ENCODE measurements at regions not wholly inside any gene's neighbourhood (a gene's known extent, or its start where the extent isn't known, plus 50 kb on each side); places are given as distances from the start of the nearest gene placed in this dataset.

GRCh38 chr5:9713959-9714586 lies 83.9 kb upstream of the TAS2R1 start:
- no peaks in the 10 kb centered on the region for H3K4me1 Mint-ChIP-seq
- peaks cover 2 to 17% (median 9%) of the 10 kb centered on the region in 6 donors for H3K9me3 Mint-ChIP-seq
- H3K36me3 Mint-ChIP-seq = no peaks in the 10 kb centered on the region
- H3K4me3 Mint-ChIP-seq = no peak overlapping the region
- H3K27ac Mint-ChIP-seq = no peak overlapping the region
- no peak for DNase-seq
- H3K27me3 Mint-ChIP-seq (ENCODE audit: low read depth in 3 of 3) = peaks cover 0 to 2% (median 0%) of the 10 kb centered on the region in 3 donors

GRCh38 chr5:9713356-9713755 lies 83.2 kb upstream of the TAS2R1 start:
- H3K4me1 Mint-ChIP-seq = no peaks in the 10 kb centered on the region
- no peak overlapping the region for H3K4me3 Mint-ChIP-seq
- no peaks in the 10 kb centered on the region for H3K36me3 Mint-ChIP-seq
- no peak overlapping the region for H3K27ac Mint-ChIP-seq
- H3K9me3 Mint-ChIP-seq = peaks cover 4 to 19% (median 10%) of the 10 kb centered on the region in 6 donors
- no peak for DNase-seq
- peaks cover 0 to 2% (median 0%) of the 10 kb centered on the region in 3 donors for H3K27me3 Mint-ChIP-seq (ENCODE audit: low read depth in 3 of 3)

- H3K4me1 Mint-ChIP-seq = no peaks in the 10 kb centered on the region
- DNase-seq = no peak
- H3K36me3 Mint-ChIP-seq = no peaks in the 10 kb centered on the region
- peaks cover 0 to 2% (median 0%) of the 10 kb centered on the region in 3 donors for H3K27me3 Mint-ChIP-seq (ENCODE audit: low read depth in 3 of 3)
- H3K4me3 Mint-ChIP-seq = no peak overlapping the region
- H3K27ac Mint-ChIP-seq = no peak overlapping the region
- H3K9me3 Mint-ChIP-seq = peaks cover 5 to 23% (median 11%) of the 10 kb centered on the region in 6 donors
Measured at GRCh38 chr5:9712911-9713310, 82.8 kb upstream of the TAS2R1 start.

GRCh38 chr5:9712506-9712905 lies 82.4 kb upstream of the TAS2R1 start:
- Mint-ChIP-seq H3K4me1 (no peaks in the 10 kb centered on the region), H3K4me3 (no peak overlapping the region), H3K27ac (no peak overlapping the region), H3K36me3 (no peaks in the 10 kb centered on the region), H3K27me3 (ENCODE audit: low read depth in 3 of 3) (peaks cover 0 to 2% (median 0%) of the 10 kb centered on the region in 3 donors), H3K9me3 (peaks cover 5 to 21% (median 11%) of the 10 kb centered on the region in 6 donors)
- no peak for DNase-seq

- H3K27me3 Mint-ChIP-seq (ENCODE audit: low read depth in 3 of 3) = peaks cover 0 to 2% (median 0%) of the 10 kb centered on the region in 3 donors
- H3K27ac Mint-ChIP-seq = no peak overlapping the region
- no peaks in the 10 kb centered on the region for H3K4me1 Mint-ChIP-seq
Measured at GRCh38 chr5:9710069-9710468, 79.9 kb upstream of the TAS2R1 start.

GRCh38 chr5:9707732-9708462 lies 77.7 kb upstream of the TAS2R1 start:
- no peaks in the 10 kb centered on the region for H3K4me1 Mint-ChIP-seq
- H3K27ac Mint-ChIP-seq = no peak overlapping the region
- no peak for DNase-seq
- peaks cover 4 to 20% (median 7%) of the 10 kb centered on the region in 6 donors for H3K9me3 Mint-ChIP-seq
- no peaks in the 10 kb centered on the region for H3K36me3 Mint-ChIP-seq
- H3K4me3 Mint-ChIP-seq = no peak overlapping the region
- H3K27me3 Mint-ChIP-seq (ENCODE audit: low read depth in 3 of 3) = peaks cover 0 to 2% (median 2%) of the 10 kb centered on the region in 3 donors

More at GRCh38 chr5:9710069-9710468, 79.9 kb upstream of the TAS2R1 start:
- DNase-seq = no peak
- no peaks in the 10 kb centered on the region for H3K36me3 Mint-ChIP-seq
- H3K4me3 Mint-ChIP-seq = no peak overlapping the region
- peaks cover 5 to 21% (median 9%) of the 10 kb centered on the region in 6 donors for H3K9me3 Mint-ChIP-seq

- H3K36me3 Mint-ChIP-seq = no peaks in the 10 kb centered on the region
- H3K4me3 Mint-ChIP-seq = no peak overlapping the region
- H3K4me1 Mint-ChIP-seq = no peaks in the 10 kb centered on the region
- DNase-seq = no peak
- H3K9me3 Mint-ChIP-seq = peaks cover 5 to 31% (median 11%) of the 10 kb centered on the region in 6 donors
- H3K27me3 Mint-ChIP-seq (ENCODE audit: low read depth in 3 of 3) = peaks cover 0 to 4% (median 4%) of the 10 kb centered on the region in 3 donors
- no peak overlapping the region for H3K27ac Mint-ChIP-seq
Measured at GRCh38 chr5:9699681-9700080, 69.5 kb upstream of the TAS2R1 start.

GRCh38 chr5:9698841-9699240 lies 68.7 kb upstream of the TAS2R1 start:
- H3K27me3 Mint-ChIP-seq (ENCODE audit: low read depth in 3 of 3) = peaks cover 0 to 4% (median 4%) of the 10 kb centered on the region in 3 donors
- no peak overlapping the region for H3K27ac Mint-ChIP-seq
- H3K36me3 Mint-ChIP-seq = no peaks in the 10 kb centered on the region
- peaks cover 5 to 28% (median 10%) of the 10 kb centered on the region in 6 donors for H3K9me3 Mint-ChIP-seq
- no peak for DNase-seq
- H3K4me3 Mint-ChIP-seq = no peak overlapping the region
- H3K4me1 Mint-ChIP-seq = no peaks in the 10 kb centered on the region

- Mint-ChIP-seq H3K9me3 (peaks cover 5 to 31% (median 10%) of the 10 kb centered on the region in 6 donors), H3K36me3 (no peaks in the 10 kb centered on the region), H3K27me3 (ENCODE audit: low read depth in 3 of 3) (peaks cover 0 to 4% (median 4%) of the 10 kb centered on the region in 3 donors), H3K4me3 (no peak overlapping the region), H3K27ac (no peak overlapping the region), H3K4me1 (no peaks in the 10 kb centered on the region)
- no peak for DNase-seq
Measured at GRCh38 chr5:9698125-9698826, 68.1 kb upstream of the TAS2R1 start.

- peaks cover 7 to 25% (median 10%) of the 10 kb centered on the region in 6 donors for H3K9me3 Mint-ChIP-seq
- no peaks in the 10 kb centered on the region for H3K36me3 Mint-ChIP-seq
- no peaks in the 10 kb centered on the region for H3K4me1 Mint-ChIP-seq
Measured at GRCh38 chr5:9692576-9692975, 62.4 kb upstream of the TAS2R1 start.

GRCh38 chr5:9691261-9691660 lies 61.1 kb upstream of the TAS2R1 start:
- Mint-ChIP-seq H3K9me3 (peaks cover 5 to 25% (median 12%) of the 10 kb centered on the region in 6 donors), H3K4me3 (no peak overlapping the region), H3K27me3 (ENCODE audit: low read depth in 3 of 3) (peaks cover 0 to 5% (median 5%) of the 10 kb centered on the region in 3 donors), H3K27ac (no peak overlapping the region), H3K4me1 (no peaks in the 10 kb centered on the region), H3K36me3 (no peaks in the 10 kb centered on the region)
- no peak for DNase-seq

More at GRCh38 chr5:9692576-9692975, 62.4 kb upstream of the TAS2R1 start:
- Mint-ChIP-seq H3K27me3 (ENCODE audit: low read depth in 3 of 3) (peaks cover 0 to 5% (median 3%) of the 10 kb centered on the region in 3 donors), H3K27ac (no peak overlapping the region), H3K4me3 (no peak overlapping the region)
- no peak for DNase-seq

- no peak for DNase-seq
- H3K4me1 Mint-ChIP-seq = no peaks in the 10 kb centered on the region
- H3K36me3 Mint-ChIP-seq = no peaks in the 10 kb centered on the region
- H3K27me3 Mint-ChIP-seq (ENCODE audit: low read depth in 3 of 3) = peaks cover 0 to 5% (median 4%) of the 10 kb centered on the region in 3 donors
- H3K9me3 Mint-ChIP-seq = peaks cover 5 to 23% (median 13%) of the 10 kb centered on the region in 6 donors
- H3K27ac Mint-ChIP-seq = no peak overlapping the region
- H3K4me3 Mint-ChIP-seq = no peak overlapping the region
Measured at GRCh38 chr5:9690751-9691150, 60.6 kb upstream of the TAS2R1 start.

- DNase-seq = no peak
- Mint-ChIP-seq H3K36me3 (no peaks in the 10 kb centered on the region), H3K9me3 (peaks cover 0 to 12% (median 7%) of the 10 kb centered on the region in 6 donors), H3K4me1 (no peaks in the 10 kb centered on the region), H3K27ac (no peak overlapping the region), H3K27me3 (ENCODE audit: low read depth in 3 of 3) (peaks cover 0 to 2% (median 2%) of the 10 kb centered on the region in 3 donors), H3K4me3 (no peak overlapping the region)
Measured at GRCh38 chr5:9686216-9686615, 56.1 kb upstream of the TAS2R1 start.

GRCh38 chr5:9681706-9682105 lies 51.6 kb upstream of the TAS2R1 start:
- no peak for DNase-seq
- Mint-ChIP-seq H3K4me3 (no peak overlapping the region), H3K36me3 (no peaks in the 10 kb centered on the region), H3K9me3 (peaks cover 3 to 24% (median 16%) of the 10 kb centered on the region in 6 donors), H3K27ac (no peak overlapping the region), H3K27me3 (ENCODE audit: low read depth in 3 of 3) (peaks cover 0 to 4% (median 2%) of the 10 kb centered on the region in 3 donors), H3K4me1 (no peaks in the 10 kb centered on the region)
